Vagina (tissue), 2 donors: ENCODE measurements at regions not wholly inside any gene's neighbourhood (a gene's known extent, or its start where the extent isn't known, plus 50 kb on each side); places are given as distances from the start of the nearest gene placed in this dataset.

Experiments
- POLR2A ChIP-seq, 2 donors: fragments of 450-650 bp; IDR thresholded peaks; one replicate each; pipeline ENCODE4 v1.6.1; 2017; ENCODE audit warnings: antibody characterized with exemption in 2 of 2, mild to moderate bottlenecking in 2 of 2, moderate library complexity in 2 of 2
- TF ChIP-seq, protein P1 (sequence below), 3 experiments: fragments of 450-650 bp in 2 of 3; fragments of 200-600 bp in 1 of 3; sonication (generic) in 1 of 3; IDR thresholded peaks; one replicate each; pipeline ENCODE4 v1.5.1; 2017 to 2019; ENCODE audit warnings: antibody characterized with exemption in 3 of 3, mild to moderate bottlenecking in 2 of 3, moderate library complexity in 2 of 3

GRCh38 chr5:2581418-2581817, 170.1 kb downstream of the IRX2 start:
- TF ChIP-seq, protein P1, sequence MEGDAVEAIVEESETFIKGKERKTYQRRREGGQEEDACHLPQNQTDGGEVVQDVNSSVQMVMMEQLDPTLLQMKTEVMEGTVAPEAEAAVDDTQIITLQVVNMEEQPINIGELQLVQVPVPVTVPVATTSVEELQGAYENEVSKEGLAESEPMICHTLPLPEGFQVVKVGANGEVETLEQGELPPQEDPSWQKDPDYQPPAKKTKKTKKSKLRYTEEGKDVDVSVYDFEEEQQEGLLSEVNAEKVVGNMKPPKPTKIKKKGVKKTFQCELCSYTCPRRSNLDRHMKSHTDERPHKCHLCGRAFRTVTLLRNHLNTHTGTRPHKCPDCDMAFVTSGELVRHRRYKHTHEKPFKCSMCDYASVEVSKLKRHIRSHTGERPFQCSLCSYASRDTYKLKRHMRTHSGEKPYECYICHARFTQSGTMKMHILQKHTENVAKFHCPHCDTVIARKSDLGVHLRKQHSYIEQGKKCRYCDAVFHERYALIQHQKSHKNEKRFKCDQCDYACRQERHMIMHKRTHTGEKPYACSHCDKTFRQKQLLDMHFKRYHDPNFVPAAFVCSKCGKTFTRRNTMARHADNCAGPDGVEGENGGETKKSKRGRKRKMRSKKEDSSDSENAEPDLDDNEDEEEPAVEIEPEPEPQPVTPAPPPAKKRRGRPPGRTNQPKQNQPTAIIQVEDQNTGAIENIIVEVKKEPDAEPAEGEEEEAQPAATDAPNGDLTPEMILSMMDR (IDR thresholded peaks at IDR 0.05) = no peak
- no peak for TF ChIP-seq POLR2A (IDR thresholded peaks at IDR 0.05)
